Skeletal muscle cell (primary cell): ENCODE measurements at regions not wholly inside any gene's neighbourhood (a gene's known extent, or its start where the extent isn't known, plus 50 kb on each side); places are given as distances from the start of the nearest gene placed in this dataset.

Experiments used
- DNase-seq: peaks from one replicate; pipeline ENCODE4 v3.0.0-alpha.2; 2010; ENCODE audit warnings: low read depth
- H3K4me3 ChIP-seq: 2 replicates; pipeline ENCODE4 v1.5.1; 2011; ENCODE audit warnings: low read depth, mild to moderate bottlenecking, control low read depth, low read length, moderate library complexity

DNA sequence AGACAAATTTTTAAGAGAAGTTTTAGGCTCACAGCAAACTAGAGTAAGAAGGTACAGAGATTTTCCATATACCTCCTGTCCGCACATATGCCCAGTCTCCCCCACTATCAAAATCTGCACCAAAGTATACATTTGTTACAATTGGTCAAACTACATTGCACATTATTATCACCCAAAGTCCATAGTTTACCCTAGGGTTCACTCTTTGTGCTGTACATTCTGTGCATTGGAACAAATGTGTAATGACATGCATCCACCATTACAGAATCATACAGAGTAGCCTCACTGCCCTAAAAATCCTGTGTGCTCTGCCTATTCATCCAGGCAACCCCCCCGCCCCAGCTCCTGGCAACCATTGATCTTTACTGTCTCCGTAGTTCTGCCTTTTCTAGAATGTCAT lies 61.7 kb upstream of the SPRED2 start:
- no peak overlapping the region for H3K4me3 ChIP-seq
- no peak for DNase-seq

DNA sequence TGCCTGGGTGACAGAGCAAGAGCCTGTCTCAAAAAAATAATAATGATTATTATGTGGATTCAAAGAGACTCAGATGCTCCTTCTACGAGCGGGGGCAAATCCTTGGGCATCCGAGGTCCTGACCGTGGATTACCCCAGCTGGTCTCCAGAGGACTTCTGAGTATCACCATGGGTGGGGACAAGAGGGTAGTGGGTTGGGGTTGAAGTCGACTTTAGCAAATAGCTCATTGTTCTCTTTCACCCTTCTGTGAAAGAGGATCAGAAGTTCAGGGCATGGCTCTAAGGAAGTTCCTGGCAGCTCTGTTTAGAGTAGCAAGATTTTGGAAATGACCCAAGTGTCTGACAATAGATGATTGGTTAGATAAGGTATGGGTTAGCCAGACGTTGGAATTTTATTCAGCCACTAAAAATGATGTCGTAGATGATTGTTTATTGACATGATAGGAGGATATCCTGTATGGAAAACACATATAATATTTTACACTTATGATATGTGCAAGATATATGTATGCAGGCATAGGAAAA lies 59.0 kb upstream of the SPRED2 start:
- no peak for DNase-seq
- H3K4me3 ChIP-seq, result no peak overlapping the region

DNA sequence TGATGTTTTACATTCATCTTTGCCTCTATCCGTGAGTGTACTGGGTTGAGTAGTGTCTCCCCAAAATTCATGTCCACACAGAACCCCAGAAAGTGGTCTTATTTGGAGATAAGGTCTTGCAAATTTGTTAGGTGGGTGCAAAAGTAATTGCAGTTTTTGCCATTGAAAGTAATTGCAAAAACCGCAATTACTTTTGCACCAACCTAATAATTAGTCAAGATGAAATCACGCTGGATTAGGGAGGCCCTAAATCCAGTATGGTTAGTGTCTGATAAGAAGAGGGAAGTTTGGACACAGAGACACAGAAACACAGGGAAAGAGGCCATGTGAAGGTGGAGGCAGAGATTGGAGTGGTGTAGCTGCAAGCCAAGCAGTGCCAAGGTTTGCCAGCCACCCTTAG lies 57.8 kb upstream of the SPRED2 start:
- no peak for DNase-seq

DNA sequence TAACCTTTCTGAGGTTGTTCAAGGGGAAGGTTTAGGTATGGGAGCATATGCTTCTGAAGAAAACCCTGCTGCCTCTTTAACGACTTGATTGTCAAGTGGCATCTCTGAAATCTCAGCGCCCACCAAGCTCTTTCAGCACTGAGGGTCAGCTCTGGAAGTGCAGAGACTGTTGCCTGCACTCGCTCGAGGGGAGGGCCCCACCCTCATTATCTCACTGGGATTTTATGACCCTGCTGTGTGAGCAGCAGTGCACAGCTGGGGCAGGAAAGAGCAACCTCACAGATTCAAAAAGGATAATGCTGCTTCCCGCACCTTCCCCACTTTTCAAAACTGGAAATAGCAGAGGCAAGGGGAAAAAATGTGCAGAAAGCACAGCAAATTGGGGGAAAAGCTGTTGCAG lies 56.9 kb upstream of the SPRED2 start:
- no peak overlapping the region for H3K4me3 ChIP-seq
- no peak for DNase-seq

More for the DNA sequence above, 57.8 kb upstream of the SPRED2 start:
- H3K4me3 ChIP-seq, result no peak overlapping the region

DNA sequence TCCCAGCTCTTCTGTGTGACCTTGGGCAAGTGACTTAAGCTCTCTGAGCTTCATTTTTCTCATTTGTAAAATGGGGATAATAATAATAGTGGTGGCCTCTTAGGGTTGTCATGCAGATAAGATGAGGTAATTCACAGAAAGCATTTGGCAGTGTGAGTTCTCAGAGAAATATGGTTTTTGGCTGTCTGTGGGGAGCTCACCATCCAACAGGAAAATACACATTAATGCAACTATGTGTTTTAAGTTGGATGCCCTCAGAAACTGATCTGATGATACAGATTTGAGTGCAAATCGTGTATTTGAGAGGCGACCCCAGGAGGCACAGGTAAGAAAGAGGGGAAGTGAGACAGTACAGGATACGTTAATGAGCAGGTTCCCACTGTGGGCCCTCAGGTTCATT lies 56.1 kb upstream of the SPRED2 start:
- no peak for DNase-seq
- H3K4me3 ChIP-seq, result no peak overlapping the region

DNA sequence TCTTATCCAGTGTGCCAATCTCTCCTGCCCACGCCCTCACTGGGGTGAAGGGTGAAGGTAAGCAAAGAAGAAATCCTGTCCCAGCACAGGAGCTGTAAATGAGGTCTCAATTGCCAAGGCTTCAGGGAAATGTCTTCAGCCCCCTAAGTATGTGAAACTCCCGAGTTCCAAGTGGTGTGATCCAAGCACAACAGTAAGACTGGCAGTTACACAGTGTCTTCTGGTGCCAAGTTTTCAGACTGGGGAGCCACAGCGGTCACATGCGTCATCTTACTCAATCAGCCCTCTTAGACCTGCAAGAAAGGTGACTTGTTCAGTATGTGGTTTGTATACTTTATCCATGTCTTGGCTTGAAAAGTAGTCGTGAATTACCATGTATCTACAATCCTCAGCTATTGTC lies 55.0 kb upstream of the SPRED2 start:
- DNase-seq, result no peak
- no peak overlapping the region for H3K4me3 ChIP-seq

DNA sequence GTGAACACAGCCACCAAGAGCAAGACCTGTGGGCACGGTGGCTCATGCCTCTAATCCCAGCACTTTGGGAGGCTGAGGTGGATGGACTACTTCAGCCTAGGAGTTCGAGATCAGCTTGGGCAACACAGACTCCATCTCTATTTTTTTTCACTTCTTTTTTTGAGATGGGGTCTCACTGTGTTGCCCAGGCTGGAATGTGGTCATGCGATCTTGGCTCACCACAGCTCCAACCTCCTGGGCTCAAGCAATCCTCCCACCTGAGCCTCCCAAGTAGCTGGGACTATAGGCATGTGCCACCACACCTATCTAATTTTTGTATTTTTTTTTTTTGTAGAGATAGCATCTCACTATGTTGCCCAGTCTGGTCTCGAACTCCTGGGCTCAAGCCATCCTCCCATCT lies 54.4 kb upstream of the SPRED2 start:
- H3K4me3 ChIP-seq, result no peak overlapping the region
- DNase-seq, result no peak

DNA sequence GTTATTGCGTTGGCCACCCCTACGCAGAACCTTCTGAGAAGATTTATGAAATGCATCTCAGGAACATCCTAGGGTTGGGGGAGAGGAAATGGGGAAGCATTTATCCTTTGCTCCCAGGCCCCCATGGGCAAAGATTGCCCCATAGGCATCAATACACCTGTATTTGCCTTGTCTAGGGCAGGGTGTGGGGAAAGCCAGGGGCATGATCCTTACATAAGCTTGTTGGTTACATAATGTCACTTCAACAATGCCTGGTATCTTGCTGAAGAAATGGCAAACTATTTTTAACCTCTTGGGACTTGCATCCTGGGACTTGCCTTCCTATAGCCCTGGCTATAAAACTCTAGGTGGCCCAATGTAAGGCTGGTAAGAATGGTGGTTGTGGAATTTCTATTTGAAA lies 53.9 kb upstream of the SPRED2 start:
- no peak overlapping the region for H3K4me3 ChIP-seq
- no peak for DNase-seq

DNA sequence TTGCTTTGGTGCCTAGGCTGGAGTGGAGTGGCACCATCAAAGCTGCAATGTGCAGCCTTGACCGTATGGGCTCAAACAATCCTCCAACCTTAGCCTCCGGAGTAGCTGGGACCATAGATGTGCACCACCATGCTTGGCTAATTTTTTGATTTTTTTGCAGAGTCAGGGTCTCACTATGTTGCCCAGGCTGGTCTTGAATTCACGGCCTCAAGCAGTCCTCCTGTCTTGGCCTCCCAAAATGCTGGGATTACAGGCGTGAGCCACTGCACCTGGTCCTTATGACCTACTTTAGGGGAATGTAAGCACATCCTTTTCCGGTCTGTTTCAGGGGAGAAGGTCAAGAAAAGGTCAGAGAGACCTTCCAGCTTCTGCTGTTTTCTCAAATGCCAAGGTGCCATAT lies 53.4 kb upstream of the SPRED2 start:
- DNase-seq, result no peak
- H3K4me3 ChIP-seq, result no peak overlapping the region

DNA sequence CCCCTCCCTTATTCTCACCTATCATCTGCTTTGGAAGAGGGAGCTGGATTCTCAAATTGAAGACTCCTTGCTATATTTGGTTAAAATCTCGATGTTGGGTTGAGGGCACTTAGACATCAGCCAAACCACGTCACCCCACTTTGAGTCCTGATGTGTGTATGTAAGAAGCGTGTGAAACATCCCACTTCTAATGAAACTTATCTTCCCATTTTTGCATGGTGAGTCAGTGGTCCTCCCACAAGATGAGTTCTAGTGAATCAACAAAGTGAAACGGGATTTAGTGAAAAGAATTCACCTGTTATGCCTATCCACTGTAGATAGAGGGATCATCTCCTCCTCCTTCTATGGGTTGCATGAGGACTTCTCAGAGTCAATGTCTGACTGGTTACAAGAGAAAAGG lies 51.4 kb upstream of the SPRED2 start:
- H3K4me3 ChIP-seq, result no peak overlapping the region
- DNase-seq, result no peak

DNA sequence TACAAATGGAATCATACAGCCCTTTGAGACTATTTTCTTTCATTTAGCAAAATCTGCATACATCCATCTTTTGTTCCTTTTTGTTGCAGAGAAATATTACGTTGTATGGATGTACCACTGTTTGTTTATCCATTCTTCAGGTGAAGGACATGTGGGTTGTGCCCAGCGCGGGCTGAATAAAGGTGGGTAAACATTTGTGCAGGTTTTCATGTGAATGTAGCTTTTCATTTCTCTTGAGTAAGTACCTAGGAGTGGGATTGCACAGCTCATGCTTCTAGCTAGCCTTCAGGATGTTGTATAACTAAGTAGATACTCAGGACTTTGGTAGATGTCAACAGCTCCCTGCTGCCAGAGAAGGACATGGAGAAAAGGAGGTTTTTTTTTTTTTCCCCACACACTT lies 50.6 kb upstream of the SPRED2 start:
- no peak for DNase-seq
- no peak overlapping the region for H3K4me3 ChIP-seq
